ENCODE measurements at regions not wholly inside any gene's neighbourhood (a gene's known extent, or its start where the extent isn't known, plus 50 kb on each side); places are given as distances from the start of the nearest gene placed in this dataset.

DNA sequence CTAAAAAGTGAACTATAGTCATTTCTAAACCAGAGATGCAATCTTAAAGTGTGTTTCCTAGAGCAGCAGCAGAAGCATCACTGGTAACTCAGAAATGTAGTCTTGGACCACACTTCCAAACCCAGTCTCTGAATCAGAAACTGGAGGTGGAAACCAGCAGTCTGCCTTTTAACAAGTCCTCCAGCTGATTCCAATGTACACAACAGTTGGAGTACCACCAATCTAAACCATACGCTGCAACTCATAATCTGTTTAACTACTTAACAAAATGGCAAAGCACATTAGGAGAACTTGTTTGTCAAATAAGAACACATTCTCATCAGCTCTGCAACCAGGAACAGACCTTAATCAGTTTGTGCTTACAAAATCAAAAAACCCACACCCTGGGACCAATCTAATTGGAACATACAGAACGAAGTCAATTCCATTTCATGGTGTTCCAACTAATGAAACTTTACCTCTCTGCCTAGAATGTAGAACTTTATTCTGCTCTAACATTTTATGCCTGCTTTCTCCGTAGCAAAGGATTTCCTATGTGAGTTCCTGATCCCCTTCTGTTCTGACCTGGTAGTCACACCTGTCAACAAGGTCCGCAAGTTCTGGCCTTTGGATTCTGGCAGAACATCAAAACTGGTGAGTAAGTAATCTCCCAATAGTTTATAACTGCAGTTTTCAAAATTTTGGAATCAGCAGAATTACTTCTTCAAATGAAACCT, 390.4 kb downstream of the HTR1B start:
- H2BK15ac ChIP-seq (replicated peaks; ENCODE audit: low read depth): no peak overlapping the region
- no peaks in the 10 kb centered on the region for H3K27me3 ChIP-seq (ENCODE audit: insufficient read depth, low read length, poor library complexity)
- H3K4me2 ChIP-seq (ENCODE audit: low read length): no peak overlapping the region
- H3K79me2 ChIP-seq (ENCODE audit: control insufficient read depth, insufficient read depth, low read length): no peaks in the 10 kb centered on the region
- no peak overlapping the region for H3K18ac ChIP-seq (ENCODE audit: low read length)
- no peak for DNase-seq
- H3K23ac ChIP-seq (ENCODE audit: low read length): no peak overlapping the region
- no peak overlapping the region for H4K8ac ChIP-seq (ENCODE audit: low read depth, low read length)
- no peaks in the 10 kb centered on the region for H3K79me1 ChIP-seq (ENCODE audit: low read length)
- no CpG with 5 or more reads among the region's 4 CpGs for WGBS (ENCODE audit: extremely low coverage, insufficient coverage, low lambda C conversion rate)
- H3K27ac ChIP-seq (ENCODE audit: low read depth, low read length): no peak overlapping the region
- no peaks in the 10 kb centered on the region for H3K4me1 ChIP-seq (ENCODE audit: control insufficient read depth, low read depth, low read length)
- no peak overlapping the region for H2BK120ac ChIP-seq (ENCODE audit: low read depth, low read length)
- H3K4me3 ChIP-seq (ENCODE audit: low read length): no peak overlapping the region
- H3K4ac ChIP-seq (ENCODE audit: low read depth, low read length): no peak overlapping the region
- no peak overlapping the region for H4K5ac ChIP-seq (ENCODE audit: low read length)
- H3K56ac ChIP-seq (ENCODE audit: low read length): no peak overlapping the region
- no peaks in the 10 kb centered on the region for H3K36me3 ChIP-seq (ENCODE audit: control insufficient read depth, insufficient read depth, low read length)
- H3K9ac ChIP-seq (ENCODE audit: low read length): no peak overlapping the region
- no peak overlapping the region for H2BK5ac ChIP-seq (ENCODE audit: low read length)
- H2AK5ac ChIP-seq (ENCODE audit: low read length): no peak overlapping the region

DNA sequence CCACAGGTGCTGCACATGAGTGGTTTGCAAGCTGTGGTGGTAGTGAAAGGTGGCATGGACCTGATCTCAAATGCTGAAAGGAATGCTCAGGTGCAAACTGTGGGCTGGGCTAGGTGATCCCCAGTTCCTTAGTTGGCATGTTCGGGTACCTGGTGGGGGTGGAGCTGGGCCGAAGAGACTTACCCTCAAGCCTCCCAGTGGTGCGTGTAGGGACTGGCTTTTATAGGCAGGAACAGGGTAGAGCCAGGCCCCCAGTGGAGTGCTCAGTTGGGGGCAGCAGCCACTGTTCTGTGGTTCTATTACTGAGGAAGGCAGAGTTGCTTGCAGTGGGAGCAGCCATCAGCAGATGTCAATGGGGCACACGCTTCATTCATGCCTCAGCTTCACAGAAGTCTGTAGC, 399.8 kb downstream of the HTR1B start:
- H3K4me1 ChIP-seq (ENCODE audit: control insufficient read depth, low read depth, low read length): no peaks in the 10 kb centered on the region
- H3K27ac ChIP-seq (ENCODE audit: low read depth, low read length): no peak overlapping the region
- H3K79me1 ChIP-seq (ENCODE audit: low read length): no peaks in the 10 kb centered on the region
- no peak overlapping the region for H2BK15ac ChIP-seq (replicated peaks; ENCODE audit: low read depth)
- H3K4ac ChIP-seq (ENCODE audit: low read depth, low read length): no peak overlapping the region
- H3K18ac ChIP-seq (ENCODE audit: low read length): no peak overlapping the region
- no peak overlapping the region for H2BK120ac ChIP-seq (ENCODE audit: low read depth, low read length)
- no CpG with 5 or more reads among the region's 4 CpGs for WGBS (ENCODE audit: extremely low coverage, insufficient coverage, low lambda C conversion rate)
- no peak overlapping the region for H3K4me3 ChIP-seq (ENCODE audit: low read length)
- no peaks in the 10 kb centered on the region for H3K36me3 ChIP-seq (ENCODE audit: control insufficient read depth, insufficient read depth, low read length)
- H3K79me2 ChIP-seq (ENCODE audit: control insufficient read depth, insufficient read depth, low read length): no peaks in the 10 kb centered on the region
- no peaks in the 10 kb centered on the region for H3K27me3 ChIP-seq (ENCODE audit: insufficient read depth, low read length, poor library complexity)
- DNase-seq: no peak
- H4K8ac ChIP-seq (ENCODE audit: low read depth, low read length): no peak overlapping the region
- H3K56ac ChIP-seq (ENCODE audit: low read length): no peak overlapping the region
- H3K4me2 ChIP-seq (ENCODE audit: low read length): no peak overlapping the region
- no peak overlapping the region for H2BK5ac ChIP-seq (ENCODE audit: low read length)
- no peak overlapping the region for H3K23ac ChIP-seq (ENCODE audit: low read length)
- H4K5ac ChIP-seq (ENCODE audit: low read length): no peak overlapping the region
- no peak overlapping the region for H3K9ac ChIP-seq (ENCODE audit: low read length)
- no peak overlapping the region for H2AK5ac ChIP-seq (ENCODE audit: low read length)

DNA sequence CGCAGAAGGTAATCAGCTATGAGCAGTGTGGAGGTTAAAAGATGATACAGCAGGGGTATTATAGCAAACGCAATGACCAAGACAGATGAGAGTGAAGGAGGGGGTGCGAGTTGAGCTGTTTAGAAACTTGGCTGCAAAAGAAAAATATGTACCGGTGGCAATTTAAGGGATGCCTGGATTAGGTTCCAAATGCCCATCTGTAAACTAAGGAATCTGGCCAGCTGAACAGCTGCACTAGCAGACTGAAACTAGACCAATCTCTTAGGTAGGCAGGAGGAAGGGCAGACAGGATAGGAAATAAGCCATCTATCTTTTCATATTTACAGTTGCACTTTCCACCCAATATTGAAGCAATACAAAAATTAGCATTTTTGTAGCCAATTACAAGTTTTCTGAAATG, 407.6 kb downstream of the HTR1B start:
- H3K79me1 ChIP-seq (ENCODE audit: low read length): no peaks in the 10 kb centered on the region
- H3K4me1 ChIP-seq (ENCODE audit: control insufficient read depth, low read depth, low read length): no peaks in the 10 kb centered on the region
- H3K18ac ChIP-seq (ENCODE audit: low read length): no peak overlapping the region
- no peak overlapping the region for H2BK15ac ChIP-seq (replicated peaks; ENCODE audit: low read depth)
- no peak overlapping the region for H3K9ac ChIP-seq (ENCODE audit: low read length)
- no peak overlapping the region for H3K4ac ChIP-seq (ENCODE audit: low read depth, low read length)
- no peak overlapping the region for H3K56ac ChIP-seq (ENCODE audit: low read length)
- H3K27ac ChIP-seq (ENCODE audit: low read depth, low read length): no peak overlapping the region
- no peak overlapping the region for H4K5ac ChIP-seq (ENCODE audit: low read length)
- H3K79me2 ChIP-seq (ENCODE audit: control insufficient read depth, insufficient read depth, low read length): no peaks in the 10 kb centered on the region
- DNase-seq: no peak
- no peak overlapping the region for H3K4me3 ChIP-seq (ENCODE audit: low read length)
- H3K23ac ChIP-seq (ENCODE audit: low read length): no peak overlapping the region
- H3K27me3 ChIP-seq (ENCODE audit: insufficient read depth, low read length, poor library complexity): no peaks in the 10 kb centered on the region
- no peak overlapping the region for H3K4me2 ChIP-seq (ENCODE audit: low read length)
- no peaks in the 10 kb centered on the region for H3K36me3 ChIP-seq (ENCODE audit: control insufficient read depth, insufficient read depth, low read length)
- no peak overlapping the region for H4K8ac ChIP-seq (ENCODE audit: low read depth, low read length)
- no CpG with 5 or more reads among the region's 4 CpGs for WGBS (ENCODE audit: extremely low coverage, insufficient coverage, low lambda C conversion rate)
- no peak overlapping the region for H2AK5ac ChIP-seq (ENCODE audit: low read length)
- H2BK120ac ChIP-seq (ENCODE audit: low read depth, low read length): no peak overlapping the region
- H2BK5ac ChIP-seq (ENCODE audit: low read length): no peak overlapping the region

DNA sequence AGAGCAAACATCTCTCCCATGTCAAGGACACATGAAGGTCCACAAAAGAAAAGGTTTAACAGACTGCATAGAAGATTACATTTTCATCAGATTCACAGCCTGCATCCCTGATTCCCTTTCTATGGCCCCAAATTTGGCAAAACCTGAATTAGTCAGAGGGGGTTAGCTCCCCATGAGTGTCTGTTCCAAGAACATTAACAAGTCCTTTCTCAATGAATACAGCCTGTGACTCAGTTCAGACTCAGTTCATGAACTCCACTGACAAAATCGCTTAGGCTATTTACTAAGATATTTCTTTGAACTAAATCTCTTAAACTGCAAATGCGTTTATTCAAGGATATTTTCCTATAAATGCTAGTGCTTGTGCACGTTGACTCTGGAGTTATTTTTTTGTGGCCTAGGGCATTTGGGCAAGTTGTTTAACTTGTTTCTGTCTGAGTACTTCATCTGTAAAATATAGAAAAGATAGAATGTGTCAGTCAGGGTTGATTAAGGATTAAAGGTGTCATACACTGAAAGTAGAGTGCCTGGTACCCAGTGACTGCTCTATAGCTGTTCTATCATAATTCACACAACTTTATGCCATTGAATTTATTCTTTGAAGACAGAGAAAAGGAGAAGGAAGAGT, 422.6 kb downstream of the HTR1B start:
- no peak overlapping the region for H3K9ac ChIP-seq (ENCODE audit: low read length)
- no peak overlapping the region for H3K27ac ChIP-seq (ENCODE audit: low read depth, low read length)
- WGBS (ENCODE audit: extremely low coverage, insufficient coverage, low lambda C conversion rate): no CpG with 5 or more reads among the region's 3 CpGs
- no peak overlapping the region for H3K4me3 ChIP-seq (ENCODE audit: low read length)
- H3K18ac ChIP-seq (ENCODE audit: low read length): no peak overlapping the region
- H2BK5ac ChIP-seq (ENCODE audit: low read length): no peak overlapping the region
- H3K4me1 ChIP-seq (ENCODE audit: control insufficient read depth, low read depth, low read length): no peaks in the 10 kb centered on the region
- H4K8ac ChIP-seq (ENCODE audit: low read depth, low read length): no peak overlapping the region
- no peak overlapping the region for H2BK120ac ChIP-seq (ENCODE audit: low read depth, low read length)
- H3K79me1 ChIP-seq (ENCODE audit: low read length): no peaks in the 10 kb centered on the region
- no peak overlapping the region for H2AK5ac ChIP-seq (ENCODE audit: low read length)
- no peak overlapping the region for H2BK15ac ChIP-seq (replicated peaks; ENCODE audit: low read depth)
- no peak overlapping the region for H4K5ac ChIP-seq (ENCODE audit: low read length)
- no peak overlapping the region for H3K4me2 ChIP-seq (ENCODE audit: low read length)
- no peaks in the 10 kb centered on the region for H3K36me3 ChIP-seq (ENCODE audit: control insufficient read depth, insufficient read depth, low read length)
- H3K56ac ChIP-seq (ENCODE audit: low read length): no peak overlapping the region
- no peak overlapping the region for H3K23ac ChIP-seq (ENCODE audit: low read length)
- no peak for DNase-seq
- no peak overlapping the region for H3K4ac ChIP-seq (ENCODE audit: low read depth, low read length)
- no peaks in the 10 kb centered on the region for H3K79me2 ChIP-seq (ENCODE audit: control insufficient read depth, insufficient read depth, low read length)
- H3K27me3 ChIP-seq (ENCODE audit: insufficient read depth, low read length, poor library complexity): no peaks in the 10 kb centered on the region

DNA sequence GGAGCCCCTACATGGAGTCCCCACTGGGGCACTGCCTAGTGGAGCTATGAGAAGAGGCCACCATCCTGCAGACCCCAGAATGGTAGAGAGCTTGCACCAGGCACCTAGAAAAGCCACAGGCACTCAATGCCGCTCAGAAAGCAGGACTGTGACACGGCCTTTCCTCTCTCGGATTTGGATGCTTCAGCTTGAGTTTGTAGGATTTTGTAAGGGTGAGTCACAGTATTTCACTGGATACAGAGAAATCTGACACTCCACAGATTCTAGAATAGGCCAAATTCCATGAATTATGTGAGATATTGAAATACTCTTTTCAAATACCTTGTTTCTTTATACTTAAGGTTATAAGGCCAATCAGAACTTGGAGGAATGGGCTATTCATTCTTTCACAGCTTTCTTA, 424.5 kb downstream of the HTR1B start:
- no CpG with 5 or more reads among the region's 3 CpGs for WGBS (ENCODE audit: extremely low coverage, insufficient coverage, low lambda C conversion rate)
- Histone ChIP-seq H4K8ac (ENCODE audit: low read depth, low read length) (no peak overlapping the region), H3K36me3 (ENCODE audit: control insufficient read depth, insufficient read depth, low read length) (no peaks in the 10 kb centered on the region), H3K56ac (ENCODE audit: low read length) (no peak overlapping the region), H3K4ac (ENCODE audit: low read depth, low read length) (no peak overlapping the region), H3K23ac (ENCODE audit: low read length) (no peak overlapping the region), H3K79me2 (ENCODE audit: control insufficient read depth, insufficient read depth, low read length) (no peaks in the 10 kb centered on the region), H3K9ac (ENCODE audit: low read length) (no peak overlapping the region), H3K79me1 (ENCODE audit: low read length) (no peaks in the 10 kb centered on the region), H3K4me1 (ENCODE audit: control insufficient read depth, low read depth, low read length) (peaks cover 2% of the 10 kb centered on the region), H2BK15ac (replicated peaks; ENCODE audit: low read depth) (no peak overlapping the region), H3K27me3 (ENCODE audit: insufficient read depth, low read length, poor library complexity) (no peaks in the 10 kb centered on the region), H2BK5ac (ENCODE audit: low read length) (no peak overlapping the region), H2AK5ac (ENCODE audit: low read length) (no peak overlapping the region), H3K4me3 (ENCODE audit: low read length) (no peak overlapping the region), H4K5ac (ENCODE audit: low read length) (no peak overlapping the region), H3K27ac (ENCODE audit: low read depth, low read length) (no peak overlapping the region), H2BK120ac (ENCODE audit: low read depth, low read length) (no peak overlapping the region), H3K18ac (ENCODE audit: low read length) (no peak overlapping the region), H3K4me2 (ENCODE audit: low read length) (no peak overlapping the region)
- no peak for DNase-seq

DNA sequence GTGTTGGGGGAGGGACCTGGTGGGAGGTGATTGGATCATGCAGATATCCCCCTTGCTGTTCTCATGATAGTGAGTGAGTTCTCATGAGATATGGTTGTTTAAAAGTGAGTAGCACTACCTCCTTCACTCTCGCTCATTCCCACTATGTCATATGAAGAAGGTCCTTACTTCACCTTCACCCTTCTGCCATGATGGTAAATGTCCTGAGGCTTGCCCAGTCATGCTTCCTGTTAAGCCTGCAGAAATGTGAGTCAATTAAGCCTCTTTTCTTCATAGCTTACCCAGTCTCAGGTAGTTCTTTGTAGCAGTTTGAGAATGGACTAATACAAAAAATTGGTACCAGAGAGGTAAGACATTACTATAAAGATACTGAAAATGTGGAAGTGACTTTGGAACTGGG, 425.9 kb downstream of the HTR1B start:
- Histone ChIP-seq H3K36me3 (ENCODE audit: control insufficient read depth, insufficient read depth, low read length) (no peaks in the 10 kb centered on the region), H3K18ac (ENCODE audit: low read length) (no peak overlapping the region)
- no CpG with 5 or more reads among the region's 1 CpG for WGBS (ENCODE audit: extremely low coverage, insufficient coverage, low lambda C conversion rate)

More for the DNA sequence above, 425.9 kb downstream of the HTR1B start:
- no peak overlapping the region for H2BK5ac ChIP-seq (ENCODE audit: low read length)
- no peak for DNase-seq
- H3K27me3 ChIP-seq (ENCODE audit: insufficient read depth, low read length, poor library complexity): no peaks in the 10 kb centered on the region
- H2BK15ac ChIP-seq (replicated peaks; ENCODE audit: low read depth): no peak overlapping the region
- H2AK5ac ChIP-seq (ENCODE audit: low read length): no peak overlapping the region
- no peak overlapping the region for H3K4me2 ChIP-seq (ENCODE audit: low read length)
- peaks cover 2% of the 10 kb centered on the region for H3K4me1 ChIP-seq (ENCODE audit: control insufficient read depth, low read depth, low read length)
- H3K56ac ChIP-seq (ENCODE audit: low read length): no peak overlapping the region
- no peak overlapping the region for H3K4me3 ChIP-seq (ENCODE audit: low read length)
- no peaks in the 10 kb centered on the region for H3K79me1 ChIP-seq (ENCODE audit: low read length)
- no peak overlapping the region for H3K27ac ChIP-seq (ENCODE audit: low read depth, low read length)
- H3K23ac ChIP-seq (ENCODE audit: low read length): no peak overlapping the region
- no peak overlapping the region for H3K9ac ChIP-seq (ENCODE audit: low read length)
- no peak overlapping the region for H4K5ac ChIP-seq (ENCODE audit: low read length)
- H2BK120ac ChIP-seq (ENCODE audit: low read depth, low read length): no peak overlapping the region
- H3K79me2 ChIP-seq (ENCODE audit: control insufficient read depth, insufficient read depth, low read length): no peaks in the 10 kb centered on the region
- no peak overlapping the region for H3K4ac ChIP-seq (ENCODE audit: low read depth, low read length)
- H4K8ac ChIP-seq (ENCODE audit: low read depth, low read length): no peak overlapping the region

Data from mesendoderm (in vitro differentiated cells).